ENCODE measurements at regions not wholly inside any gene's neighbourhood (a gene's known extent, or its start where the extent isn't known, plus 50 kb on each side); places are given as distances from the start of the nearest gene placed in this dataset.

- TF ChIP-seq CTCF (IDR thresholded peaks at IDR 0.05) = no peak
- no peak for TF ChIP-seq POLR2A (IDR thresholded peaks at IDR 0.05)
- no peak for TF ChIP-seq POLR2AphosphoS5 (IDR thresholded peaks at IDR 0.05; ENCODE audit: insufficient read depth in 1 of 2, low read depth in 1 of 2)
These were observed 142.9 kb upstream of the OLIG3 start for GRCh38 chr6:137637121-137637520.

Measured in vagina (tissue), 2 donors.